ENCODE measurements at regions not wholly inside any gene's neighbourhood (a gene's known extent, or its start where the extent isn't known, plus 50 kb on each side); places are given as distances from the start of the nearest gene placed in this dataset.

GRCh38 chr3:13207975-13208705 lies 134.9 kb upstream of the IQSEC1 start:
- no peak for TF ChIP-seq CTCF (IDR thresholded peaks at IDR 0.05)
- no peak for TF ChIP-seq POLR2A (IDR thresholded peaks at IDR 0.05)
- TF ChIP-seq POLR2AphosphoS5 (IDR thresholded peaks at IDR 0.05): no peak

Measured in gastroesophageal sphincter (tissue), 3 donors.